D341Med (cell line): ENCODE measurements at regions not wholly inside any gene's neighbourhood (a gene's known extent, or its start where the extent isn't known, plus 50 kb on each side); places are given as distances from the start of the nearest gene placed in this dataset.
A peak's percentile ranks its signal among the peaks of the same experiment; 100 is the strongest.

Experiments used
- DNase-seq: peaks from one replicate; pipeline ENCODE4 v3.0.0; 2012; ENCODE audit warnings: low spot score

DNA sequence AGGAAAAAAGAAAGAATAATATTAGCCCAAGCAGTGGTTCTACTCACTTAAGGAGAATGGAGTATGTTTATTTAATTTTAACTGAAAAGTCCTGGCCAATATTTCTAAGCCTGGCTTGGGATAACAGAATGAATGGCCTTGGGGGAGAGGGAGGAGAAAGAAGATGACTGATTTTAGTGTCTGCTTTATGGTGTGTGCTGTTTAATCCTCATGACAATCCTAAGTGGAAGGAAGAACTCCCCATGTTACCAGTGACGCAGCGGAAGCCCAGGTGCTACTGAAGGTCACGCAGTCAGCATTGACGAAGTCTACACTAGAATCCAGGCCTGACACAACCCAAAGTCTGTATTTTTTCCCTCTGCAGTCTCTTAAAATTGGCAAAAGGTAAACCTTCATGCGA, 50.5 kb downstream of the PALM2AKAP2 start:
- DNase-seq: no peak

- DNase-seq: no peak
Measured at GRCh38 chr9:109831998-109832658, 52.1 kb downstream of the PALM2AKAP2 start.

GRCh38 chr9:109834855-109835254, 54.9 kb downstream of the PALM2AKAP2 start:
- no peak for DNase-seq

DNA sequence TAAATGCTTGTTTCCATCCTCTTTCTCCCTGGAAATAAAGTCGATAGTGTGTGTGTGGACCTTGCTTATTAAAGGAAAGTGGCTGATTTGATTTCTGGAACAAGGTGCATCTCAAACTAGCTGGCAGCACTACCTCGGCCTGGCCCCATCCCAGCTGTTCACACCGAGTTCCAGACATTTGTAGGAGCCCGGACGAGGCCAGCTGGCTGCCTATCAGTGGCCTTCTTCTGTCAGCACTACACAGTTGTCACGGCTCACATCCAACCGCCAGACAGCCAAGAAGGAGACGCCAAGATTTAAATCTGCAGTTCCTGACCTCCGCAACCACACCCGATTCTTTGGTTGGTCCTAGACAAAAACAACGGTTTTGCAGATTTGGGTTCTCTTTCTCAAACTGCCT, 63.6 kb downstream of the PALM2AKAP2 start:
- DNase-seq: no peak

GRCh38 chr9:109845226-109845625, 65.2 kb downstream of the PALM2AKAP2 start:
- no peak for DNase-seq

GRCh38 chr9:109846776-109847175, 66.8 kb downstream of the PALM2AKAP2 start:
- DNase-seq: no peak

DNA sequence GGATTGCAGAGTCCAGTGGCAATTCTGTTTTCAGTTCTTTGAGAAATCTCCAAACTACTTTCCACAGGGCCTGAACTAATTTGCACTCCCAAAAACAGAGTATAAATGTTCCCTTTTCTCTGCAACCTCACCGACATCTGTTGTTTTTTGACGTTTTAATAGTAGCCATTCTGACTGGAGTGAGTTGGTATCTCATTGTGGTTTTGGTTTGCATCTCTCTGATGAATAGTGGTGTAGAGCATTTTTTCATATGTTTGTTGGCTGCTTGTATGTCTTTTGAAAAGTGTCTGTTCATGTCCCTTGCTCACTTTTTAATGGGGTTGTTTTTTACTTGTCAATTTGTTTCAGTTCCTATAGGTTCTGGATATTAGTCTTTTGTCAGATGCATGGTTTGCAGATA, 72.6 kb downstream of the PALM2AKAP2 start:
- no peak for DNase-seq

GRCh38 chr9:109855540-109855939, 75.5 kb downstream of the PALM2AKAP2 start:
- no peak for DNase-seq

- no peak for DNase-seq
Measured at GRCh38 chr9:109856785-109857184, 76.8 kb downstream of the PALM2AKAP2 start.

DNA sequence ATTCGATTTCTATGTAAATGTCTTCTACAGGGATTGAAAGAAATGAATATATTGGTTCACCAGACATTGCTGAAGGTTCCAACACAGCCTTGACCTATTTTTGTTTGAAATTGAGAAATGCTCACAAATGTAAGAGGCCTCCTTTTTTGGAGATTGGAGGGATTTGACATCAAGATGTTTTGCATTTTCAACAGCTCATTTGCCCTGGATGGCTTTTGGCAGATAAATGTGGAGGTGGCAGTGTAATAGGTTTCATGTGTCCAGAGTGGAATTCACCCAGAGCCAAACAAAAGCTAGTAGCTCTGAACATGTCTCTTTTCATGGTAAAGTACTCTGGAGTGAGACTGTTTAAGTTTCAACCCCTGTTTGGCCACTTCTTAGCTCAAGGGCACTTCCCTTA, 77.3 kb downstream of the PALM2AKAP2 start:
- DNase-seq: no peak

- no peak for DNase-seq
Measured at GRCh38 chr9:109859447-109859846, 79.4 kb downstream of the PALM2AKAP2 start.

GRCh38 chr9:109860521-109860920, 80.5 kb downstream of the PALM2AKAP2 start:
- no peak for DNase-seq

GRCh38 chr9:109861499-109861898, 81.5 kb downstream of the PALM2AKAP2 start:
- no peak for DNase-seq

DNA sequence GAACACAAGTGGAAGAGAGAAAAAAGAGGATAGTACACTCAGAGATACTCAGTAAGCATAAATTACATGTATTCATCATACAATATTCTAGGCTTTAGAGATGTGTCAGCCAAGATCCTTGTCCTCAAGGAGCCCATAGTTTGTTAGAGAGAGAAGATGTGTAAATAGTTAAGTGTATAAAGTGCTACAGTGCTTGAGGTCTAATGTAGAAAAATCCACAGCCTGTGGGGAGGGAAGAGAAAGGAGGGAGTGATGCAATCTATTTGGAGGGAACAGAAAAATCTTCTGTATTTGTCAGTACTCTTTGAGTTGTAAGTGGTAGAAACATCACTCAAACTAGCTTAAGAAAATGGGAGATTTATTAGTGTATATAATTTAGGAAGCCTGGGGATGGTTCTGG, 81.9 kb downstream of the PALM2AKAP2 start:
- DNase-seq: no peak

DNA sequence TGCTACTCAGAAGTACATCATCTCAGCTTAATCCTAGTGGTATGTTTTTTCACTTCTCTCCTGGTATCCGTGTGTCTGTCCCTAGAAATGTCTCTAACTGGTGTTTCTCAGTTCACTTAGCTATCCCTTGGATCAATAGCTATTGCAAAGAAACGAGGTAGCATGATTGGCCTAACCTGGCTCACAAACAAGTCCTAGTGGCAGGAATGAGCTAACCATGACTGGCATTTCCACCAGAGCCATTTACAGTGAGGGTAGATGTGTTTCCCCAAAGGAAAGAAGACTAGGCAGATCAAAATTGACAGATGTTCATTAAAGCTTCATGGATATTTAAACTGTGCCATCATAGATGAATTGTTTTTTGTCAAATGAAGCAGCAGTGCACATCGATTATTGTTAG, 82.5 kb downstream of the PALM2AKAP2 start:
- no peak for DNase-seq

DNA sequence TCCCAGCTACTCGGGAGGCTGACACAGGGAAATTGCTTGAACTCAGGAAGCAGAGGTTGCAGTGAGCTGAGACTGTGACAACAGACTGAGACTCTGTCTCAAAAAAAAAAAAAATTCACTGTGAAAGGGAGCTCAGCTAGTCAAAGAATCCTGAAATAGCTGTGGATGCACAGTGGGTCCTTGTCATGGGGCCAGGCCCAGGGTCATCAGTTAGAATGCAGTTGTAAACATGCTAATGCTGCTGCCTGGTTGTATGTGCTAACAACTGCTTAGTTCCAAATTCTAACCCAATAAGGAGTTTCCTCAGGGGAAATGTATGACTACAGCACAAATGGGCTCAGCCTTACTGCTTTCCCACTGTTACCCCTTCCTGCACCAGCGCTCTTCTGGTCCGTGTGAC, 84.0 kb downstream of the PALM2AKAP2 start:
- DNase-seq: no peak

DNA sequence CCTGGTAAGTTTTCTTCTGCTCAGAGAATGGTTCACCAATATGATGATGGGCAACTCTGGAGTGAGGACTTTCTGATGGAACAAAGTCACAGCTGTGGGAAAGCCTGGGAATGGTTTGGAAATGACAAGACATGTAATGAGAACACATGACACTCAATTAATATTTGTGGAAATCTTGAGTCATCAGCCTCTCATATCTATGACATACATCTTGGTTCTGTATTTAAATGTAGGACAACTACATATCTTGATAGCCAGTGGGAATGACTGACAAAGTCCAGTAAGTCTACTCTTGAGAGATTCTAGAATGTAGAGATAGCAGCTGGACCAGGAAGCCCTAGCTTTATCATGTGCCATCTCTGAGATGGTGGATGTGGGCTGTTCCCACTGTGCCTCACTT, 85.5 kb downstream of the PALM2AKAP2 start:
- no peak for DNase-seq

- no peak for DNase-seq
Measured at GRCh38 chr9:109868207-109868606, 88.2 kb downstream of the PALM2AKAP2 start.

- no peak for DNase-seq
Measured at GRCh38 chr9:109868722-109869121, 88.7 kb downstream of the PALM2AKAP2 start.

GRCh38 chr9:109870365-109870764, 90.4 kb downstream of the PALM2AKAP2 start:
- no peak for DNase-seq

- DNase-seq: no peak
Measured at GRCh38 chr9:109872901-109873300, 92.9 kb downstream of the PALM2AKAP2 start.

DNA sequence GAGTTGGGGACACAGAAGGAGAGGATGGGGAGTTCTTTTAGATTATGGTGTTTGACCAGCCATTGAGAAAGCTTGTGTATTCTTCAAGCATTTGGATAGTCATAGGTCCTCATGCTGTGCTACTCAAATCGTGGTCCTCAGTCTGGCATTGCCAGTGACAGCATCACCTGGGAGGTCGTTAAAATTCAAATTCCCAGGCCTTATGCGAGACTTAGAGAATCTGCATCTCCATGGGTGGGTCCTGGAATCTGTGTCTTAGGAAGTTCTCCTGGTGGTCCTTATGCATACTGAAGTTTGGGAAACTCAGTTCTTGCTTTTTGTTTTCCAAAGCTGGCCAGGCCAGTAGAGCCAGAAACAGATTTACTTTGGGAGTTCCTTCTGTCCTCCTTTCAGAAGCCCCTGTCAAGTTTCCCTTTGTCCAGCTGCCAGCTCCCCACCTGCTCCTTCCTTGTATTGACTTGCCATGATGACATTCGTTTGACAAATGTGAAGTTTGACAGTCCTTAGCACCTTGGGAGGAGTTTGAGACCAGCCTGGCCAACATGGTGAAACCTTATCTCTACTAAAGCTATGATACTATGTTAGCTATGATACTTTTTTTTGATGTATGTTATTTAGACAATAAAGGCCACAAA, 95.6 kb downstream of the PALM2AKAP2 start:
- DNase-seq: no peak

DNA sequence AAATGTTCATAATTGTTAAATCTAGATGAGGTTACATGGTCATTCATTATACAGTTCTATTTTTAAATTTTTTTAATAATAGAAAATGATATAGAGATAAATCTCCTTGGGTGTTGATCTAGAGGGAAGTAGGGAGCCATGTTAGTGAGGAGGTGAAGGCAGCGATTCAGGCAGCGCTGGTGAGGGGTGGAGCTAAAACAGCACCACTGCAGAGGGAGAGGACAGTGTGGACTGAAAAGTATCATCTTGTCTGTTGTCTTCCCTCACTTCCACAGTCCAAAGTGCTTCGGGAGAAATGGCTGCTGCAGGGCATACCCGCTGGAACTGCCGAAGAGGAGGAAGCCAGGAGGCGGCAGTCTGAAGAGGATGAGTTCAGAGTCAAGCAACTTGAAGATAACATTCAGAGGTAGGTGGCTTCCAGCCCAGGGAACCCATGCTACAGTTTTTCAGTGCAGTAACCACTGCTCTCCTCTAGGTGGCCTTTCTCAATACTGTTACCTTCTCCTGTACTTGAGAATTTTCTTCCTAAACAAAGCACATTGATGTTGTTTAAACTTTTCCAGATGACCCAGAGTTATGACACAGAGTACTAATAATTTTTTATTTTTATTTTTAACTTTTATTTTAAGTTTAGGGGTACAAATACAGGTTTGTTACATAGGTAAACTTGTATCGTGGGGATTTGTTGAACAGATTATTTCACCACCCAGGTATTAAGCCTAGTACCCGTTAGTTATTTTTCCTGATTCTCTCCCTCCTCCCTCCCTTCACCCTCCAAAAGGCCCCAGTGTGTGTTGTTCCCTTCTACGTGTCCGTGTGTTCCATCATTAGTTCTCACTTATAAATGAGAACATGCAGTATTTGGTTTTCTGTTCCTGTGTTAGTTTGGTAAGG, 100.5 kb downstream of the PALM2AKAP2 start:
- DNase-seq: peak; percentile 44
